ENCODE measurements at regions not wholly inside any gene's neighbourhood (a gene's known extent, or its start where the extent isn't known, plus 50 kb on each side); places are given as distances from the start of the nearest gene placed in this dataset.

- TF ChIP-seq CTCF (conservative IDR thresholded peaks at IDR 0.05 in 1 of 2, IDR thresholded peaks at IDR 0.05 in 1 of 2; ENCODE audit: extremely low read depth in 1 of 2, insufficient read depth in 1 of 2, low read depth in 1 of 2, low read length in 2 of 2) (no peak), EZH2 (IDR thresholded peaks at IDR 0.05; ENCODE audit: borderline replicate concordance, low read length) (no peak)
Observed at GRCh38 chr7:156540619-156541165, 99.9 kb upstream of the RNF32 start.

Data from mammary epithelial cell (primary cell).